IMR-90 (cell line): ENCODE measurements at regions not wholly inside any gene's neighbourhood (a gene's known extent, or its start where the extent isn't known, plus 50 kb on each side); places are given as distances from the start of the nearest gene placed in this dataset.

Source experiments
- ATAC-seq: fragments of 200-7000 bp; cut with Tn5 transposase; 2 replicates; pipeline ENCODE4 v1.9.1; 2020; ENCODE audit warnings: low read depth, mild to moderate bottlenecking, moderate library complexity
- BruUV-seq: library from RNA; stranded (reverse); fragments of 400-500 nt; replicated peaks from 2 replicates; lab custom pipeline; 2021; lab: Mats Ljungman, UMichigan
- CTCF ChIA-PET: fragments of 300-600 bp; formaldehyde crosslinking; extraction: SDS; loops from one replicate; lab custom pipeline; 2021; ENCODE audit warnings: antibody characterized with exemption; lab: Yijun Ruan, JAX
- POLR2A ChIA-PET: fragments of 300-600 bp; sonication (Branson Sonifier 250); formaldehyde crosslinking; loops from one replicate; lab custom pipeline; 2022; ENCODE audit warnings: antibody characterized with exemption; ENCODE audit not compliant: unreplicated experiment; lab: Charles Lee
- DNase-seq: peaks from one replicate; pipeline ENCODE4 v3.0.0; 2013
- H2AFZ ChIP-seq: replicated peaks from 2 replicates; pipeline ENCODE3; 2013; ENCODE audit warnings: low read length, mild to moderate bottlenecking; ENCODE audit not compliant: poor library complexity
- H2AK5ac ChIP-seq: 2 replicates; pipeline ENCODE4 v1.6.1; 2013; ENCODE audit warnings: low read depth, low read length, inconsistent platforms
- H2AK9ac ChIP-seq: replicated peaks from 2 replicates; pipeline ENCODE3; 2013; ENCODE audit warnings: mild to moderate bottlenecking, low read depth, low read length, moderate library complexity; ENCODE audit not compliant: poor library complexity
- H2BK120ac ChIP-seq: 2 replicates; pipeline ENCODE4 v1.6.1; 2013; ENCODE audit warnings: low read depth, low read length, inconsistent platforms
- H2BK15ac ChIP-seq: 3 replicates; pipeline ENCODE4 v1.6.1; 2013; ENCODE audit warnings: low read depth, low read length, inconsistent platforms
- H2BK20ac ChIP-seq: 2 replicates; pipeline ENCODE4 v1.6.1; 2013; ENCODE audit warnings: low read depth, mild to moderate bottlenecking, inconsistent platforms, low read length, moderate library complexity
- H2BK5ac ChIP-seq: 2 replicates; pipeline ENCODE4 v1.6.1; 2013; ENCODE audit warnings: mild to moderate bottlenecking, low read depth, low read length, inconsistent platforms; ENCODE audit not compliant: poor library complexity, severe bottlenecking
- H3K14ac ChIP-seq: replicated peaks from 2 replicates; pipeline ENCODE4 v1.6.1; 2013; ENCODE audit warnings: low read depth, low read length, inconsistent platforms
- H3K18ac ChIP-seq: 2 replicates; pipeline ENCODE4 v1.6.1; 2013; ENCODE audit warnings: low read depth, low read length, control low read depth
- H3K23ac ChIP-seq: 2 replicates; pipeline ENCODE4 v1.6.1; 2013; ENCODE audit warnings: low read depth, low read length, inconsistent platforms
- H3K27ac ChIP-seq: 2 replicates; pipeline ENCODE4 v1.5.1; 2013; ENCODE audit warnings: mild to moderate bottlenecking, control low read depth, low read length; ENCODE audit not compliant: insufficient read depth
- H3K27me3 ChIP-seq: 2 replicates; pipeline ENCODE4 v1.6.1; 2013; ENCODE audit warnings: low read length; ENCODE audit not compliant: control insufficient read depth, insufficient read depth
- H3K36me3 ChIP-seq: 2 replicates; pipeline ENCODE4 v1.6.1; 2013; ENCODE audit warnings: low read length, mixed read lengths; ENCODE audit not compliant: control insufficient read depth, insufficient read depth
- H3K4ac ChIP-seq: 2 replicates; pipeline ENCODE4 v1.6.1; 2013; ENCODE audit warnings: low read depth, low read length, inconsistent platforms
- H3K4me1 ChIP-seq: 2 replicates; pipeline ENCODE4 v1.6.1; 2013; ENCODE audit warnings: low read length, mixed read lengths; ENCODE audit not compliant: control insufficient read depth, insufficient read depth
- H3K4me2 ChIP-seq: 2 replicates; pipeline ENCODE4 v1.6.1; 2013; ENCODE audit warnings: low read depth, mild to moderate bottlenecking, control low read depth, low read length, moderate library complexity
- H3K4me3 ChIP-seq: 2 replicates; pipeline ENCODE4 v1.5.1; 2013; ENCODE audit warnings: low read depth, mild to moderate bottlenecking, control low read depth, low read length, moderate library complexity; ENCODE audit not compliant: insufficient read depth
- H3K56ac ChIP-seq: 2 replicates; pipeline ENCODE4 v1.6.1; 2013; ENCODE audit warnings: low read length, inconsistent platforms; ENCODE audit not compliant: insufficient read depth; ENCODE audit errors: extremely low read depth
- H3K79me1 ChIP-seq, 2 experiments: 2 replicates each; pipeline ENCODE4 v1.6.1; 2013; ENCODE audit warnings: low read length in 2 of 2, inconsistent platforms in 1 of 2, low read depth in 1 of 2
- H3K9ac ChIP-seq: 2 replicates; pipeline ENCODE4 v1.6.1; 2013; ENCODE audit warnings: low read depth, low read length, control low read depth
- H3K9me1 ChIP-seq: 2 replicates; pipeline ENCODE4 v1.6.1; 2013; ENCODE audit warnings: low read length, inconsistent platforms; ENCODE audit not compliant: insufficient read depth
- H3K9me3 ChIP-seq: 2 replicates; pipeline ENCODE4 v1.6.1; 2013; ENCODE audit warnings: low read length; ENCODE audit not compliant: control insufficient read depth, insufficient read depth
- H4K20me1 ChIP-seq: 2 replicates; pipeline ENCODE4 v1.6.1; 2013; ENCODE audit warnings: low read length, inconsistent platforms; ENCODE audit not compliant: insufficient read depth
- H4K5ac ChIP-seq: 2 replicates; pipeline ENCODE4 v1.6.1; 2013; ENCODE audit warnings: mild to moderate bottlenecking, low read depth, low read length, control low read depth
- H4K8ac ChIP-seq, 2 experiments: 2 replicates each; pipeline ENCODE4 v1.6.1; 2013; ENCODE audit warnings: low read depth in 2 of 2, low read length in 2 of 2, control low read depth in 1 of 2, inconsistent platforms in 1 of 2
- H4K91ac ChIP-seq: 2 replicates; pipeline ENCODE4 v1.6.1; 2013; ENCODE audit warnings: low read depth, low read length, inconsistent platforms; ENCODE audit not compliant: insufficient read depth
- BHLHE40 ChIP-seq: fragments of 150-350 bp; IDR thresholded peaks from 2 replicates; pipeline ENCODE4 v1.6.1; 2016; ENCODE audit warnings: mild to moderate bottlenecking, low read depth, low read length
- CEBPB ChIP-seq: IDR thresholded peaks from 2 replicates; pipeline ENCODE4 v1.6.1; 2012; ENCODE audit warnings: low read depth, low read length, improper control_type of control experiment
- FOS ChIP-seq: fragments of 150-350 bp; IDR thresholded peaks from 2 replicates; pipeline ENCODE4 v1.6.1; 2016; ENCODE audit warnings: low read depth, low read length
- MAFK ChIP-seq: IDR thresholded peaks from 2 replicates; pipeline ENCODE4 v1.6.1; 2012; ENCODE audit warnings: low read depth, low read length, improper control_type of control experiment
- MAZ ChIP-seq: IDR thresholded peaks from 2 replicates; pipeline ENCODE4 v1.6.1; 2012; ENCODE audit warnings: low read depth, mild to moderate bottlenecking, low read length, improper control_type of control experiment, moderate library complexity, borderline replicate concordance
- MXI1 ChIP-seq: IDR thresholded peaks from 2 replicates; pipeline ENCODE4 v1.6.1; 2012; ENCODE audit warnings: low read depth, mild to moderate bottlenecking, low read length, moderate library complexity, borderline replicate concordance
- RAD21 ChIP-seq: IDR thresholded peaks from 2 replicates; pipeline ENCODE4 v1.6.1; 2012; ENCODE audit warnings: low read length, improper control_type of control experiment
- RCOR1 ChIP-seq: IDR thresholded peaks from 2 replicates; pipeline ENCODE4 v1.6.1; 2012; ENCODE audit warnings: mild to moderate bottlenecking, low read length, improper control_type of control experiment; ENCODE audit not compliant: insufficient replicate concordance
- RFX5 ChIP-seq: IDR thresholded peaks from 2 replicates; pipeline ENCODE4 v1.8.0; 2012; ENCODE audit warnings: low read depth, mild to moderate bottlenecking, low read length, moderate library complexity
- SMC3 ChIP-seq: fragments of 150-350 bp; IDR thresholded peaks from 2 replicates; pipeline ENCODE4 v1.6.1; 2016; ENCODE audit warnings: low read depth, mild to moderate bottlenecking, antibody characterized with exemption, low read length, moderate library complexity
- USF2 ChIP-seq: fragments of 150-350 bp; IDR thresholded peaks from 2 replicates; pipeline ENCODE4 v1.6.1; 2017; ENCODE audit warnings: mild to moderate bottlenecking, antibody characterized with exemption, low read length, low read depth
- WGBS, 2 experiments: methylation state at CpG; one replicate each; pipeline versions ENCODE4 v1.1.5 to v1.1.7; 2013; ENCODE audit warnings: missing lambda C conversion rate in 2 of 2; ENCODE audit not compliant: insufficient read length in 1 of 2; ENCODE audit errors: extremely low coverage in 2 of 2; 5-methylcytosine and 5-hydroxymethylcytosine counted together
- dilution Hi-C: fragments of 300-500 bp; cut with HindIII; formaldehyde crosslinking; loops from one replicate; pipeline ENCODE4 v1.14.3; 2018; ENCODE audit warnings: low sequenced_read_pairs; ENCODE audit not compliant: unreplicated experiment
- in situ Hi-C: fragments of 300-500 bp; cut with MboI; formaldehyde crosslinking; loops from 3 replicates; pipeline ENCODE4 v1.14.3; 2019; ENCODE audit warnings: low sequenced_read_pairs, inconsistent platforms, mixed read lengths
- intact Hi-C: fragments of 100-400 bp; cut with micrococcal nuclease; formaldehyde crosslinking; loops from 2 replicates; pipeline ENCODE4 v1.10.0; 2022
- TF ChIP-seq, protein P1 (sequence below): fragments of 150-350 bp; IDR thresholded peaks from 2 replicates; pipeline ENCODE4 v1.6.1; 2016; ENCODE audit warnings: low read depth, mild to moderate bottlenecking, low read length, moderate library complexity, borderline replicate concordance
- TF ChIP-seq, protein P2 (sequence below): conservative IDR thresholded peaks from 2 replicates; pipeline ENCODE4 v1.5.1; 2012; ENCODE audit warnings: mild to moderate bottlenecking, low read depth, low read length, improper control_type of control experiment

- Histone ChIP-seq H2BK20ac (no peak overlapping the region), H3K4me3 (no peak overlapping the region), H3K36me3 (no peaks in the 10 kb centered on the region), H4K5ac (no peak overlapping the region), H3K18ac (no peak overlapping the region), H2AK9ac (no peak overlapping the region), H3K56ac (no peak overlapping the region), H3K27me3 (peaks cover 5% of the 10 kb centered on the region), H3K14ac (no peak overlapping the region; the same call in 1 of the 2 replicates), H3K79me1 (no peaks in the 10 kb centered on the region), H2BK15ac (no peak overlapping the region), H4K20me1 (no peaks in the 10 kb centered on the region), H4K8ac (no peak overlapping the region), H3K4ac (no peak overlapping the region), H3K23ac (no peak overlapping the region), H2AK5ac (no peak overlapping the region), H3K9me3 (no peaks in the 10 kb centered on the region), H3K9me1 (no peaks in the 10 kb centered on the region), H3K4me1 (no peaks in the 10 kb centered on the region), H3K27ac (no peak overlapping the region), H2BK120ac (no peak overlapping the region), H3K4me2 (no peak overlapping the region), H2AFZ (no peak overlapping the region), H2BK5ac (no peak overlapping the region), H4K91ac (no peak overlapping the region), H3K9ac (no peak overlapping the region)
- dilution Hi-C loops (no loop called here), in situ Hi-C loops (loop anchor here (5.0 kb wide), 1 partner anchor 102 kb away; no protein-coding TSS in a partner anchor), intact Hi-C loops (loop anchor here (1.0 to 10.0 kb wide), 3 partner anchors 102 to 718 kb away; no protein-coding TSS in a partner anchor)
- no CpG with 5 or more reads among the region's 10 CpGs for WGBS, 2 experiments
- POLR2A ChIA-PET = no interaction called here
- DNase-seq (peak; percentile 86), ATAC-seq (peak; percentile 99)
- BruUV-seq = no TSS peak
- CTCF ChIA-PET = interaction anchor here (0.6 to 2.3 kb wide), 21 partner anchors 10 to 564 kb away, joined by 3 to 23 read pairs (median 4); partner anchors contain the start of gene XYLT1
- TF ChIP-seq BHLHE40 = peak; percentile 64; the same call in 1 of the 2 replicates
- TF ChIP-seq SMC3 = peak; percentile 84
- no peak for TF ChIP-seq MAFK
- peak; percentile 51; the same call in 1 of the 2 replicates for TF ChIP-seq CEBPB
- TF ChIP-seq RCOR1 = no peak
- TF ChIP-seq, protein P1, sequence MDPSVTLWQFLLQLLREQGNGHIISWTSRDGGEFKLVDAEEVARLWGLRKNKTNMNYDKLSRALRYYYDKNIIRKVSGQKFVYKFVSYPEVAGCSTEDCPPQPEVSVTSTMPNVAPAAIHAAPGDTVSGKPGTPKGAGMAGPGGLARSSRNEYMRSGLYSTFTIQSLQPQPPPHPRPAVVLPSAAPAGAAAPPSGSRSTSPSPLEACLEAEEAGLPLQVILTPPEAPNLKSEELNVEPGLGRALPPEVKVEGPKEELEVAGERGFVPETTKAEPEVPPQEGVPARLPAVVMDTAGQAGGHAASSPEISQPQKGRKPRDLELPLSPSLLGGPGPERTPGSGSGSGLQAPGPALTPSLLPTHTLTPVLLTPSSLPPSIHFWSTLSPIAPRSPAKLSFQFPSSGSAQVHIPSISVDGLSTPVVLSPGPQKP = no peak
- TF ChIP-seq USF2 = no peak
- peak; percentile 18; the same call in 1 of the 2 replicates for TF ChIP-seq MAZ
- TF ChIP-seq, protein P2, sequence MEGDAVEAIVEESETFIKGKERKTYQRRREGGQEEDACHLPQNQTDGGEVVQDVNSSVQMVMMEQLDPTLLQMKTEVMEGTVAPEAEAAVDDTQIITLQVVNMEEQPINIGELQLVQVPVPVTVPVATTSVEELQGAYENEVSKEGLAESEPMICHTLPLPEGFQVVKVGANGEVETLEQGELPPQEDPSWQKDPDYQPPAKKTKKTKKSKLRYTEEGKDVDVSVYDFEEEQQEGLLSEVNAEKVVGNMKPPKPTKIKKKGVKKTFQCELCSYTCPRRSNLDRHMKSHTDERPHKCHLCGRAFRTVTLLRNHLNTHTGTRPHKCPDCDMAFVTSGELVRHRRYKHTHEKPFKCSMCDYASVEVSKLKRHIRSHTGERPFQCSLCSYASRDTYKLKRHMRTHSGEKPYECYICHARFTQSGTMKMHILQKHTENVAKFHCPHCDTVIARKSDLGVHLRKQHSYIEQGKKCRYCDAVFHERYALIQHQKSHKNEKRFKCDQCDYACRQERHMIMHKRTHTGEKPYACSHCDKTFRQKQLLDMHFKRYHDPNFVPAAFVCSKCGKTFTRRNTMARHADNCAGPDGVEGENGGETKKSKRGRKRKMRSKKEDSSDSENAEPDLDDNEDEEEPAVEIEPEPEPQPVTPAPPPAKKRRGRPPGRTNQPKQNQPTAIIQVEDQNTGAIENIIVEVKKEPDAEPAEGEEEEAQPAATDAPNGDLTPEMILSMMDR = peak; percentile 83
- no peak for TF ChIP-seq RFX5
- no peak for TF ChIP-seq FOS
- TF ChIP-seq RAD21 = peak; percentile 80
- no peak for TF ChIP-seq MXI1
These were observed 108.5 kb upstream of the XYLT1 start for GRCh38 chr16:17578981-17579874.
